OCI-M2 (cell line): ENCODE measurements at regions not wholly inside any gene's neighbourhood (a gene's known extent, or its start where the extent isn't known, plus 50 kb on each side); places are given as distances from the start of the nearest gene placed in this dataset.
"Not testable (repeated sequence)": the region's sequence is repeated elsewhere in the genome, so short reads cannot be mapped to it uniquely, and the experiment has no call there.

Source experiments
- DNase-seq: peaks from one replicate; lab custom pipeline; 2025; ENCODE audit not compliant: unreplicated experiment; lab: John Stamatoyannopoulos, UW

GRCh38 chr3:157589211-157589610 is 86.0 kb upstream of the VEPH1 start:
- no peak for DNase-seq

GRCh38 chr3:157588386-157589060 is 85.3 kb upstream of the VEPH1 start:
- no peak for DNase-seq

- DNase-seq = no peak
Observed at GRCh38 chr3:157586293-157586692, 83.1 kb upstream of the VEPH1 start.

- no peak for DNase-seq
Observed at GRCh38 chr3:157585386-157585785, 82.2 kb upstream of the VEPH1 start.

- DNase-seq = no peak
Observed at GRCh38 chr3:157582637-157582973, 79.4 kb upstream of the VEPH1 start.

GRCh38 chr3:157581956-157582636 is 78.9 kb upstream of the VEPH1 start:
- not testable (repeated sequence) for DNase-seq

- DNase-seq = no peak
Observed at GRCh38 chr3:157581371-157581770, 78.2 kb upstream of the VEPH1 start.

- DNase-seq = no peak
Observed at GRCh38 chr3:157578181-157578580, 75.0 kb upstream of the VEPH1 start.

- DNase-seq = no peak
Observed at GRCh38 chr3:157574531-157574930, 71.3 kb upstream of the VEPH1 start.

GRCh38 chr3:157573780-157574378 is 70.7 kb upstream of the VEPH1 start:
- DNase-seq = no peak

- no peak for DNase-seq
Observed at GRCh38 chr3:157573281-157573680, 70.1 kb upstream of the VEPH1 start.

- DNase-seq = no peak
Observed at GRCh38 chr3:157572559-157573270, 69.5 kb upstream of the VEPH1 start.

GRCh38 chr3:157566596-157566995 is 63.4 kb upstream of the VEPH1 start:
- no peak for DNase-seq

- DNase-seq = no peak
Observed at GRCh38 chr3:157559401-157559800, 56.2 kb upstream of the VEPH1 start.
